H1 (cell line): ENCODE measurements at regions not wholly inside any gene's neighbourhood (a gene's known extent, or its start where the extent isn't known, plus 50 kb on each side); places are given as distances from the start of the nearest gene placed in this dataset.

Experiments
- CTCF ChIA-PET: fragments of 300-600 bp; sonication (Branson Sonifier 250); formaldehyde crosslinking; loops from one replicate; lab custom pipeline; 2021; ENCODE audit not compliant: partially characterized antibody; lab: Charles Lee
- POLR2A ChIA-PET: fragments of 300-600 bp; sonication (Branson Sonifier 250); formaldehyde crosslinking; loops from one replicate; lab custom pipeline; 2021; ENCODE audit warnings: inconsistent platforms; ENCODE audit not compliant: partially characterized antibody; lab: Charles Lee
- DNase-seq, 2 experiments: peaks; one replicate each; pipeline versions ENCODE4 v3.0.0 to v3.0.0-alpha.2; 2010 to 2022; ENCODE audit warnings: low spot score in 2 of 2, low read depth in 1 of 2, mixed read lengths in 1 of 2
- FAIRE-seq: peaks from 2 replicates; lab custom pipeline; 2011; peaks lifted over from hg19 to GRCh38; lab: Jason Lieb, UNC
- H2AFZ ChIP-seq: 2 replicates; pipeline ENCODE4 v1.8.1; 2012; ENCODE audit warnings: low read length, inconsistent platforms
- H2AK5ac ChIP-seq: 2 replicates; pipeline ENCODE4 v1.6.1; 2013; ENCODE audit warnings: low read depth, low read length
- H2BK120ac ChIP-seq: replicated peaks from 2 replicates; pipeline ENCODE3; 2013; ENCODE audit warnings: low read depth, low read length, inconsistent platforms
- H2BK12ac ChIP-seq: 2 replicates; pipeline ENCODE4 v1.6.1; 2013; ENCODE audit warnings: low read depth, low read length
- H2BK15ac ChIP-seq: 2 replicates; pipeline ENCODE4 v1.6.1; 2013; ENCODE audit warnings: low read length
- H2BK20ac ChIP-seq: 2 replicates; pipeline ENCODE4 v1.6.1; 2013; ENCODE audit warnings: low read length
- H2BK5ac ChIP-seq: 2 replicates; pipeline ENCODE4 v1.6.1; 2013; ENCODE audit warnings: low read depth, low read length
- H3K14ac ChIP-seq: 2 replicates; pipeline ENCODE4 v1.6.1; 2013; ENCODE audit warnings: inconsistent platforms; ENCODE audit not compliant: insufficient read length
- H3K18ac ChIP-seq: 2 replicates; pipeline ENCODE4 v1.6.1; 2013; ENCODE audit warnings: low read length; ENCODE audit errors: extremely low read depth
- H3K23ac ChIP-seq: 2 replicates; pipeline ENCODE4 v1.6.1; 2013; ENCODE audit warnings: inconsistent platforms; ENCODE audit not compliant: insufficient read length
- H3K23me2 ChIP-seq: 2 replicates; pipeline ENCODE4 v1.6.1; 2013; ENCODE audit warnings: low read depth, low read length
- H3K27ac ChIP-seq: 2 replicates; pipeline ENCODE4 v1.6.1; 2011; ENCODE audit warnings: low read depth, low read length, inconsistent platforms
- H3K27me3 ChIP-seq, 4 experiments: replicated peaks in 1 of 4; 1 replicate in 1 of 4; 2 replicates in 3 of 4; pipeline versions ENCODE4 v1.6.1 to v1.8.1; 2011 to 2013; ENCODE audit warnings: low read length in 3 of 4, mild to moderate bottlenecking in 3 of 4, inconsistent platforms in 2 of 4, mixed read lengths in 2 of 4, moderate library complexity in 1 of 4; ENCODE audit not compliant: control insufficient read depth in 3 of 4, insufficient read depth in 3 of 4; ENCODE audit errors: extremely low read depth in 1 of 4
- H3K36me3 ChIP-seq, 4 experiments: 2 replicates each; pipeline versions ENCODE4 v1.6.1 to v1.8.1; 2011 to 2013; ENCODE audit warnings: mild to moderate bottlenecking in 4 of 4, low read length in 3 of 4, moderate library complexity in 2 of 4, control low read depth in 1 of 4, inconsistent platforms in 1 of 4; ENCODE audit not compliant: insufficient read depth in 4 of 4, control insufficient read depth in 2 of 4
- H3K4ac ChIP-seq: replicated peaks from 2 replicates; pipeline ENCODE3; 2013; ENCODE audit warnings: low read length, low read depth, mixed read lengths, inconsistent platforms; ENCODE audit not compliant: insufficient read length
- H3K4me1 ChIP-seq, 4 experiments: replicated peaks in 1 of 4; 1 replicate in 1 of 4; 2 replicates in 3 of 4; pipeline versions ENCODE4 v1.6.1 to v1.8.1; 2011 to 2013; ENCODE audit warnings: low read length in 3 of 4, inconsistent platforms in 2 of 4, mixed read lengths in 1 of 4; ENCODE audit not compliant: insufficient read depth in 4 of 4, control insufficient read depth in 3 of 4
- H3K4me2 ChIP-seq, 2 experiments: 2 replicates each; pipeline versions ENCODE4 v1.6.1 to v1.8.1; 2011 to 2013; ENCODE audit warnings: low read depth in 2 of 2, low read length in 2 of 2, control low read depth in 1 of 2, inconsistent platforms in 1 of 2, mild to moderate bottlenecking in 1 of 2; ENCODE audit not compliant: insufficient read depth in 1 of 2
- H3K4me3 ChIP-seq, 4 experiments: fragments of 200-600, 300-600 bp in 1 of 4; sonication (generic), shearing (Covaris generic), sonication (Bioruptor Twin) in 1 of 4; 2 replicates each; pipeline versions ENCODE4 v1.5.1 to v1.8.1; 2011 to 2016; ENCODE audit warnings: low read length in 4 of 4, low read depth in 3 of 4, control low read depth in 2 of 4, inconsistent platforms in 2 of 4, mild to moderate bottlenecking in 2 of 4, mixed read lengths in 1 of 4, moderate library complexity in 1 of 4; ENCODE audit not compliant: insufficient read depth in 2 of 4; ENCODE audit errors: extremely low read depth in 1 of 4
- H3K56ac ChIP-seq: replicated peaks from 2 replicates; pipeline ENCODE3; 2013; ENCODE audit warnings: low read depth, mild to moderate bottlenecking, mixed read lengths, low read length, inconsistent platforms; ENCODE audit not compliant: insufficient read length
- H3K79me1 ChIP-seq: 2 replicates; pipeline ENCODE4 v1.6.1; 2013; ENCODE audit warnings: low read depth, low read length, control low read depth
- H3K79me2 ChIP-seq, 2 experiments: 2 replicates each; pipeline versions ENCODE4 v1.6.1 to v1.8.1; 2012 to 2013; ENCODE audit warnings: low read length in 2 of 2, mild to moderate bottlenecking in 2 of 2, inconsistent platforms in 1 of 2; ENCODE audit not compliant: insufficient read depth in 2 of 2, control insufficient read depth in 1 of 2
- H3K9ac ChIP-seq, 4 experiments: replicated peaks in 1 of 4; 1 replicate in 1 of 4; 2 replicates in 3 of 4; pipeline versions ENCODE4 v1.6.1 to v1.8.1; 2011 to 2013; ENCODE audit warnings: low read depth in 3 of 4, low read length in 3 of 4, control low read depth in 2 of 4, mild to moderate bottlenecking in 2 of 4, moderate library complexity in 2 of 4, inconsistent platforms in 1 of 4; ENCODE audit errors: extremely low read depth in 1 of 4
- H3K9me3 ChIP-seq, 2 experiments: 2 replicates each; pipeline versions ENCODE4 v1.6.1 to v1.8.1; 2012 to 2013; ENCODE audit warnings: mild to moderate bottlenecking in 2 of 2, moderate library complexity in 2 of 2, control low read depth in 1 of 2, inconsistent platforms in 1 of 2, low read depth in 1 of 2, low read length in 1 of 2, mixed read lengths in 1 of 2; ENCODE audit not compliant: insufficient read depth in 2 of 2
- H4K20me1 ChIP-seq, 2 experiments: replicated peaks in 1 of 2; 2 replicates each; pipeline versions ENCODE3 to v1.8.1; 2011 to 2013; ENCODE audit warnings: inconsistent platforms in 2 of 2, low read length in 2 of 2, mild to moderate bottlenecking in 1 of 2; ENCODE audit not compliant: insufficient read depth in 2 of 2, control insufficient read depth in 1 of 2
- H4K5ac ChIP-seq: 2 replicates; pipeline ENCODE4 v1.6.1; 2013; ENCODE audit warnings: low read length, low read depth, mixed read lengths, inconsistent platforms; ENCODE audit not compliant: insufficient read length
- H4K8ac ChIP-seq: 2 replicates; pipeline ENCODE4 v1.8.0; 2013; ENCODE audit warnings: mild to moderate bottlenecking, moderate library complexity, low read length, inconsistent platforms; ENCODE audit not compliant: insufficient read depth; ENCODE audit errors: extremely low read depth
- H4K91ac ChIP-seq: replicated peaks from 2 replicates; pipeline ENCODE3; 2013; ENCODE audit warnings: low read length, mixed read lengths, inconsistent platforms; ENCODE audit not compliant: insufficient read length
- BRCA1 ChIP-seq: IDR thresholded peaks from 2 replicates; pipeline ENCODE4 v1.6.1; 2012; ENCODE audit warnings: low read depth, low read length, improper control_type of control experiment
- CBX8 ChIP-seq: fragments of 300-800, 300-1000 bp; sonication (generic); IDR thresholded peaks from 2 replicates; pipeline ENCODE4 v1.7.1; 2016; ENCODE audit warnings: low read depth, low read length, borderline replicate concordance
- FOSL1 ChIP-seq: IDR thresholded peaks from 2 replicates; pipeline ENCODE4 v1.6.1; 2011; ENCODE audit warnings: mild to moderate bottlenecking, low read depth, low read length, moderate library complexity; ENCODE audit not compliant: insufficient read depth
- GTF2F1 ChIP-seq: IDR thresholded peaks from 2 replicates; pipeline ENCODE4 v1.6.1; 2012; ENCODE audit warnings: low read depth, low read length, improper control_type of control experiment, borderline replicate concordance
- JUN ChIP-seq: IDR thresholded peaks from 2 replicates; pipeline ENCODE4 v1.6.1; 2011; ENCODE audit warnings: low read depth, mild to moderate bottlenecking, improper control_type of control experiment, low read length
- KDM1A ChIP-seq: fragments of 200-600, 300-600 bp; sonication (generic); IDR thresholded peaks from 2 replicates; pipeline ENCODE4 v1.7.1; 2016; ENCODE audit warnings: mild to moderate bottlenecking, low read length, borderline replicate concordance
- KDM5A ChIP-seq: fragments of 200-600 bp; IDR thresholded peaks from 2 replicates; pipeline ENCODE4 v1.7.1; 2012; ENCODE audit warnings: mild to moderate bottlenecking, low read length, inconsistent platforms, mixed read lengths
- POLR2A ChIP-seq, 2 experiments: IDR thresholded peaks; 1 replicate in 1 of 2; 2 replicates in 1 of 2; pipeline ENCODE4 v1.6.1; 2011; ENCODE audit warnings: low read depth in 2 of 2, low read length in 2 of 2, mild to moderate bottlenecking in 2 of 2; ENCODE audit errors: control extremely low read depth in 1 of 2
- RXRA ChIP-seq: IDR thresholded peaks from 2 replicates; pipeline ENCODE4 v1.6.1; 2011; ENCODE audit warnings: low read depth, mild to moderate bottlenecking, low read length, moderate library complexity; ENCODE audit not compliant: insufficient read depth
- SIN3A ChIP-seq, 2 experiments: IDR thresholded peaks in 1 of 2; conservative IDR thresholded peaks in 1 of 2; 2 replicates each; pipeline ENCODE4 v1.6.1; 2011 to 2012; ENCODE audit warnings: low read length in 2 of 2, improper control_type of control experiment in 1 of 2, low read depth in 1 of 2, mild to moderate bottlenecking in 1 of 2
- TBP ChIP-seq: IDR thresholded peaks from 2 replicates; pipeline ENCODE4 v1.6.1; 2011; ENCODE audit warnings: low read depth, low read length, improper control_type of control experiment
- TEAD4 ChIP-seq: IDR thresholded peaks from 2 replicates; pipeline ENCODE4 v1.6.1; 2012; ENCODE audit warnings: low read depth, low read length, inconsistent platforms, mixed read lengths
- ZNF274 ChIP-seq: IDR thresholded peaks from 2 replicates; pipeline ENCODE4 v1.7.0; 2012; ENCODE audit warnings: low read length, borderline replicate concordance; ENCODE audit errors: extremely low read depth
- WGBS, 2 experiments: shearing (Covaris generic) in 1 of 2; methylation state at CpG; one replicate each; pipeline versions ENCODE4 v1.1.6 to v1.1.7; 2013 to 2015; ENCODE audit warnings: low lambda C conversion rate in 2 of 2, mixed read lengths in 2 of 2, inconsistent platforms in 1 of 2, low coverage in 1 of 2, missing lambda C conversion rate in 1 of 2; ENCODE audit not compliant: insufficient replicate concordance in 2 of 2, insufficient coverage in 1 of 2, insufficient read length in 1 of 2; ENCODE audit errors: extremely low coverage in 1 of 2, missing lambda C conversion rate in 1 of 2; 5-methylcytosine and 5-hydroxymethylcytosine counted together

GRCh38 chr5:33231214-33231710 is 209.5 kb upstream of the TARS1 start:
- Histone ChIP-seq H2AK5ac (no peak overlapping the region), H2AFZ (no peak overlapping the region), H3K79me1 (no peaks in the 10 kb centered on the region), H4K8ac (no peak overlapping the region), H3K79me2 (no peaks in the 10 kb centered on the region), H2BK120ac (no peak overlapping the region), H3K9me3 (no peaks in the 10 kb centered on the region), H2BK5ac (no peak overlapping the region), H3K4me3 (no peak overlapping the region), H3K23ac (no peak overlapping the region), H3K27me3 (no peaks in the 10 kb centered on the region), H4K5ac (no peak overlapping the region), H3K9ac (no peak overlapping the region), H3K36me3 (no peaks in the 10 kb centered on the region), H3K56ac (no peak overlapping the region), H2BK12ac (no peak overlapping the region), H3K4me2 (no peak overlapping the region), H3K4me1 (no peaks in the 10 kb centered on the region; a peak in 2 of 7 replicates), H3K4ac (no peak overlapping the region), H3K14ac (no peak overlapping the region), H2BK15ac (no peak overlapping the region), H3K18ac (no peak overlapping the region), H3K23me2 (no peaks in the 10 kb centered on the region), H2BK20ac (no peak overlapping the region), H3K27ac (no peak overlapping the region), H4K20me1 (no peaks in the 10 kb centered on the region), H4K91ac (no peak overlapping the region)
- WGBS, 2 experiments, result 94% methylated on average over 1 of the region's 1 CpG; no CpG with 5 or more reads in 1 of the 2 experiments
- ChIA-PET CTCF (no interaction called here), POLR2A (no interaction called here)
- DNase-seq (no peak), FAIRE-seq (no peak)
- TF ChIP-seq TBP (no peak), ZNF274 (no peak), POLR2A (IDR thresholded peaks at IDR 0.05; ENCODE audit: control extremely low read depth in 1 of 2, low read depth in 2 of 2, low read length in 2 of 2) (no peak), FOSL1 (no peak), SIN3A (conservative IDR thresholded peaks at IDR 0.05 in 1 of 2, IDR thresholded peaks at IDR 0.05 in 1 of 2; ENCODE audit: low read depth in 1 of 2, low read length in 2 of 2) (no peak), JUN (no peak), GTF2F1 (no peak), RXRA (no peak), KDM1A (no peak), KDM5A (no peak), TEAD4 (no peak), BRCA1 (no peak), CBX8 (no peak)
